VCaP (cell line): ENCODE measurements at regions not wholly inside any gene's neighbourhood (a gene's known extent, or its start where the extent isn't known, plus 50 kb on each side); places are given as distances from the start of the nearest gene placed in this dataset.
"Not testable (repeated sequence)": the region's sequence is repeated elsewhere in the genome, so short reads cannot be mapped to it uniquely, and the experiment has no call there.

Source experiments
- H3K27ac ChIP-seq: fragments of 450-650 bp; 2 replicates; pipeline ENCODE4 v1.5.1; 2017
- TF ChIP-seq, protein P1 (sequence below): fragments of 450-650 bp; conservative IDR thresholded peaks from 2 replicates; pipeline ENCODE4 v1.5.1; 2017; ENCODE audit warnings: mild to moderate bottlenecking, moderate library complexity

DNA sequence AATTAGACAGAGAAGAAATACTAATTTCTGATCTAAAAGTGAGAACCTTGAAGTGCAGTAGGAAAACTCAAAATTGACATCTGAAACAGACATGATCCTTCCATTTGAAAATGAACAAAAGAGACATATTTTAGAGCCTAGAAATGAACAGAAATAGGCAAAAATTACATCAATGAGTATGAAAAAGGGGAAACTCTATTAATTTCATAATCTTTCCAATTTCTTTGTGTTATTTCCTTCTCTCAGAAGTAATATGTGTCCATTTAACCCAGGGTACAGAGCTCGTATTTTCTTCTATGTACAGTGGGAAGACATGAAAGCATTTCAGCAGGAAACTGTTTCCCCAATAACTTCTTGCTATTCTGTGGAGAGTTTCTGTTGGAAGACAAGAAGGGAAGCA lies 263.1 kb downstream of the CGGBP1 start:
- H3K27ac ChIP-seq, result no peak overlapping the region
- TF ChIP-seq, protein P1, sequence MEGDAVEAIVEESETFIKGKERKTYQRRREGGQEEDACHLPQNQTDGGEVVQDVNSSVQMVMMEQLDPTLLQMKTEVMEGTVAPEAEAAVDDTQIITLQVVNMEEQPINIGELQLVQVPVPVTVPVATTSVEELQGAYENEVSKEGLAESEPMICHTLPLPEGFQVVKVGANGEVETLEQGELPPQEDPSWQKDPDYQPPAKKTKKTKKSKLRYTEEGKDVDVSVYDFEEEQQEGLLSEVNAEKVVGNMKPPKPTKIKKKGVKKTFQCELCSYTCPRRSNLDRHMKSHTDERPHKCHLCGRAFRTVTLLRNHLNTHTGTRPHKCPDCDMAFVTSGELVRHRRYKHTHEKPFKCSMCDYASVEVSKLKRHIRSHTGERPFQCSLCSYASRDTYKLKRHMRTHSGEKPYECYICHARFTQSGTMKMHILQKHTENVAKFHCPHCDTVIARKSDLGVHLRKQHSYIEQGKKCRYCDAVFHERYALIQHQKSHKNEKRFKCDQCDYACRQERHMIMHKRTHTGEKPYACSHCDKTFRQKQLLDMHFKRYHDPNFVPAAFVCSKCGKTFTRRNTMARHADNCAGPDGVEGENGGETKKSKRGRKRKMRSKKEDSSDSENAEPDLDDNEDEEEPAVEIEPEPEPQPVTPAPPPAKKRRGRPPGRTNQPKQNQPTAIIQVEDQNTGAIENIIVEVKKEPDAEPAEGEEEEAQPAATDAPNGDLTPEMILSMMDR, result no peak

- TF ChIP-seq, protein P1, result no peak
- no peak overlapping the region for H3K27ac ChIP-seq
Measured at GRCh38 chr3:87793337-87793877, 265.4 kb downstream of the CGGBP1 start.

- H3K27ac ChIP-seq, result peak within 1 kb of the TSS; percentile 18; the same call in 1 of the 2 replicates
- TF ChIP-seq, protein P1, result peak; percentile 47; the same call in 1 of the 2 replicates
Measured at GRCh38 chr3:87792534-87793336, 266.1 kb downstream of the CGGBP1 start, which contains the start of gene HTR1F. Gene HTR1F, plus strand, starts transcription at chr3:87792706.

GRCh38 chr3:87792198-87792533 lies 266.6 kb downstream of the CGGBP1 start:
- H3K27ac ChIP-seq, result peak overlapping the region; percentile 18; the same call in 1 of the 2 replicates
- TF ChIP-seq, protein P1, result no peak

DNA sequence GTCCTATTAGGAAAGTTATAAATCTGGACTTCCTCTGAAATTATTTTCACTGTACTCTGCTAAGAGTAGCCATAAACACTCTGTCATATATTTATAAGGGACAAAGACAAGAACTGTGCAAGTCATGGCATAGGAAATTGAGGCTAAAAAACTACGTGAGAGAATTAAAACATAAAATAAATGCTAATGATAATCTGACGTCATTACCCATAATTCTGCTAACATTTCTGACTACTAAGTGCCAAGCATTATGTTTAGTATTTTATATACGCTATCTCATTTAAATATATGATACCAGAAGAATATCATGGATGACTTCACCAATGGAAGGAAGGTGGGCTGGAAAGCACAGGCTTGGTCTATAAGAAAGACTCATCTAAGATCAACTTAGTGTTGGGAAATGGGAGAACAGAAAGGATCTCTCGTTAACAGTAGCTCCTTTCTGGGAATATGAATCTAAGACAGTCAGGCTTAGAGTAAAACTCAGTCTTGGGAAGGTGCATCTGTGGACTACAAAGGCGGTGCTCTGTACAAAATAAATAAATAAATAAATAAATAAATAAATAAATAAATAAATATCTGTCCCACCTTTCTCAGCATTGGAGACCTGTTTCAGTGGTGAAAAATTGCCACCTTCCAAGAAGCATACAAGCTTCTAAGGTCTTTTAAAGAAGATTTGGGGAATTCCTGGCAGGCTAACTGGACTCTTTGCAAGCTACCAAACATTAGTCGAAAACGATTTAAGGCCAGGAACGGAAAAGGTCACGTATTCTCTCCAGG lies 267.4 kb downstream of the CGGBP1 start:
- TF ChIP-seq, protein P1, result no peak
- H3K27ac ChIP-seq, result no peak overlapping the region

DNA sequence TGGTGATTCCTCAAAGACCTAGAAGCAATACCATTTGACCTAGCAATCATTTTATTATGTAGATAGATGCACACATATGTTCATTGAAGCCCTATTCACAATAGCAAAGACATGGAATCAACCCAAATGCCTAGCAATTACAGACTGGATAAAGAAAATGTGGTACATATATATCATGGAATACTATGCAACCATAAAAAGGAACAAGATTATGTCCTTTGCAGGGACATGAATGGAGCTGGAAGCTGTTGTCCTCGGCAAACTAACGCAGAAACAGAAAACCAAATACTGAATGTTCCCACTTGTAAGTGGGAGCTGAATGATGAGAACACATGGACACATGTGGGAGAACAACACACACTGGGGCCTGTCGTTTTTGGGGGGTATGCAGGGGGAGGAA lies 269.8 kb downstream of the CGGBP1 start:
- H3K27ac ChIP-seq, result not testable (repeated sequence)

DNA sequence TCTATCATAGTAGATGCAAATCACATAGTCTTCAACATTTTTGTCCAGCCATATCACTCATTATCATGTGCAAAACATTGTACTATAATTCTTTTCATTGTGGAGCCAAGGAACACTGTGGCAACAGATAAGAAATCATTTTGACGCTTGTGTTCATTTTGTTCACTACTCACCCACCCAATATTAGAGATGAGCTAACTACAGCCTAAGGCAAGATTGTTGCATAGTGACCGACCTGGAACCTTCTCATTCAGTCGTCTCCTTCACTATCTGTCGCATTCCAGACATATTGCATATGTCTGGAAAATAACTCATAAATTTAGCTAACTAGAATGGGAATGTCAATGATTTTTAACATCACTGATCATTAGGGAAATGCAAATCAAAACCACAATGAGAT lies 270.3 kb downstream of the CGGBP1 start:
- TF ChIP-seq, protein P1, result no peak

More for the DNA sequence above, 270.3 kb downstream of the CGGBP1 start:
- H3K27ac ChIP-seq, result no peak overlapping the region
